Right lobe of liver (tissue), 6 donors: ENCODE measurements at regions not wholly inside any gene's neighbourhood (a gene's known extent, or its start where the extent isn't known, plus 50 kb on each side); places are given as distances from the start of the nearest gene placed in this dataset.

Source experiments
- ATAC-seq, 4 donors: fragments of 200-7000 bp; cut with Tn5 transposase; one replicate each; pipeline ENCODE4 v1.9.1; 2020; ENCODE audit warnings: mild to moderate bottlenecking in 4 of 4, moderate library complexity in 4 of 4
- DNase-seq, 3 donors: peaks; one replicate each; pipeline ENCODE4 v3.0.0-alpha.2; 2020
- H3K27ac ChIP-seq, 3 donors: fragments of 200-600 bp; one replicate each; pipeline ENCODE4 v1.8.0; 2022
- H3K27me3 ChIP-seq, 2 donors: fragments of 200-600 bp; one replicate each; pipeline ENCODE4 v1.8.0; 2022
- H3K36me3 ChIP-seq, 4 donors: fragments of 200-600 bp; sonication (generic) in 1 of 4; one replicate each; pipeline versions ENCODE4 v1.5.1 to v1.8.0; 2017 to 2022; ENCODE audit warnings: control low read depth in 1 of 4
- H3K4me1 ChIP-seq, 4 donors: fragments of 200-600 bp; sonication (generic) in 1 of 4; one replicate each; pipeline versions ENCODE4 v1.5.1 to v1.8.0; 2017 to 2022; ENCODE audit warnings: control low read depth in 1 of 4
- H3K4me3 ChIP-seq, 3 donors: fragments of 200-600 bp; one replicate each; pipeline ENCODE4 v1.8.0; 2022
- H3K9me3 ChIP-seq, 4 donors: fragments of 200-600 bp; sonication (generic) in 1 of 4; one replicate each; pipeline versions ENCODE4 v1.5.1 to v1.8.0; 2017 to 2022; ENCODE audit warnings: control low read depth in 1 of 4
- POLR2A ChIP-seq: fragments of 450-650 bp; IDR thresholded peaks from one replicate; pipeline ENCODE4 v1.6.1; 2017; ENCODE audit warnings: antibody characterized with exemption, mild to moderate bottlenecking
- WGBS: methylation state at CpG from one replicate; pipeline ENCODE4 v1.1.6; 2018; ENCODE audit warnings: low coverage, low lambda C conversion rate; ENCODE audit not compliant: insufficient coverage; ENCODE audit errors: missing lambda C conversion rate; 5-methylcytosine and 5-hydroxymethylcytosine counted together
- intact Hi-C, 2 donors: fragments of 100-400 bp; cut with DNase I; formaldehyde crosslinking; loops; one replicate each; pipeline versions ENCODE4 v1.11.2 to v1.14.1; 2022
- TF ChIP-seq, protein P1 (sequence below), 4 donors: fragments of 200-600 bp in 3 of 4; fragments of 450-650 bp in 1 of 4; IDR thresholded peaks; one replicate each; pipeline versions ENCODE4 v1.5.1 to v1.8.0; 2016 to 2022; ENCODE audit warnings: antibody characterized with exemption in 4 of 4, mild to moderate bottlenecking in 2 of 4
- donor health status: DM: no; HTN: yes; CAD: no.
- donor health status: DM: no; HTN: no; CAD: no.
- donor health status: DM: no; HTN: no; CAD: no.
- donor health status: DM: no; HTN: yes; CAD: no.
- donor health status: DM: no; HTN: yes; CAD: no.

DNA sequence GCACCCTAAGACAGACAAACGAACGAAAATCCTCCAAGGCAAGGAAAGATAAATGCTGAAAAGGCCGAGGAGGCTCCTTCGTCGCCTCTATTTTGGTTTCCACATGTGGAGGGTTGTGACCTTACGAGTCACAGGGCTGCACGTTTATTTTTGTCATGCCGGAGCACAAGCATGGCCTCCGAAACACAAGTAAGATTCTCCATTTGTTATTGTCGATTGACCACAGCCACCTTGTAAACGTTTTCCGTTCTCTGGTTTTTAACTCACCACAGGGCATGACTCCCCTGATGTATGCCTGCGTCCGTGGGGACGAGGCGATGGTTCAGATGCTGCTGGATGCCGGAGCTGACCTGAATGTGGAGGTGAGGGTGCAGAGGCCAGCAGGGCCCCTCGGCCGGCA, 73.1 kb upstream of the PWP1 start:
- TF ChIP-seq POLR2A: no peak
- TF ChIP-seq, protein P1, sequence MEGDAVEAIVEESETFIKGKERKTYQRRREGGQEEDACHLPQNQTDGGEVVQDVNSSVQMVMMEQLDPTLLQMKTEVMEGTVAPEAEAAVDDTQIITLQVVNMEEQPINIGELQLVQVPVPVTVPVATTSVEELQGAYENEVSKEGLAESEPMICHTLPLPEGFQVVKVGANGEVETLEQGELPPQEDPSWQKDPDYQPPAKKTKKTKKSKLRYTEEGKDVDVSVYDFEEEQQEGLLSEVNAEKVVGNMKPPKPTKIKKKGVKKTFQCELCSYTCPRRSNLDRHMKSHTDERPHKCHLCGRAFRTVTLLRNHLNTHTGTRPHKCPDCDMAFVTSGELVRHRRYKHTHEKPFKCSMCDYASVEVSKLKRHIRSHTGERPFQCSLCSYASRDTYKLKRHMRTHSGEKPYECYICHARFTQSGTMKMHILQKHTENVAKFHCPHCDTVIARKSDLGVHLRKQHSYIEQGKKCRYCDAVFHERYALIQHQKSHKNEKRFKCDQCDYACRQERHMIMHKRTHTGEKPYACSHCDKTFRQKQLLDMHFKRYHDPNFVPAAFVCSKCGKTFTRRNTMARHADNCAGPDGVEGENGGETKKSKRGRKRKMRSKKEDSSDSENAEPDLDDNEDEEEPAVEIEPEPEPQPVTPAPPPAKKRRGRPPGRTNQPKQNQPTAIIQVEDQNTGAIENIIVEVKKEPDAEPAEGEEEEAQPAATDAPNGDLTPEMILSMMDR (IDR thresholded peaks at IDR 0.05): no peak
- 62% methylated on average over 18 of the region's 19 CpGs for WGBS
- Histone ChIP-seq H3K4me1 (no peaks in the 10 kb centered on the region), H3K27ac (no peak overlapping the region), H3K36me3 (no peaks in the 10 kb centered on the region), H3K4me3 (no peak overlapping the region), H3K9me3 (no peaks in the 10 kb centered on the region), H3K27me3 (no peaks in the 10 kb centered on the region)
- intact Hi-C loops: no loop called here
- ATAC-seq (no peak), DNase-seq (no peak)

DNA sequence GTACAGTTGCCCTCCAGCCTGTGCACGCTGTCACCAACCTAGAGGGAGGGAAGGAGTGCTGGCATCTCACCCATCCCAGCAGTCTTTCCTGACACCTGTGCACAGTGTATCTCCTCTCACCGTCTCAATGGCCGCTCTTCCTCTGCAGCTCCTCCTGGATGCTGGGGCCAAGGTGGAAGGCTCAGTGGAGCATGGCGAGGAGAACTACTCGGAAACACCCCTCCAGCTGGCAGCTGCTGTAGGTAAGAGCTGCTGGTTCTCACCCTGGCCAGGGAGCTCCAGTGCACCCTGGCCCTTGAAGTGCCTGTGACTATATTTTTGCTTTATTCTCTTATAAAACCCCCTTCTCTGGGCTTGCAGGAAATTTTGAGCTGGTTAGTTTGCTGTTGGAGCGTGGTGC, 68.7 kb upstream of the PWP1 start:
- ATAC-seq: no peak
- no peak overlapping the region for H3K4me3 ChIP-seq
- 67% methylated on average over 1 of the region's 6 CpGs for WGBS

DNA sequence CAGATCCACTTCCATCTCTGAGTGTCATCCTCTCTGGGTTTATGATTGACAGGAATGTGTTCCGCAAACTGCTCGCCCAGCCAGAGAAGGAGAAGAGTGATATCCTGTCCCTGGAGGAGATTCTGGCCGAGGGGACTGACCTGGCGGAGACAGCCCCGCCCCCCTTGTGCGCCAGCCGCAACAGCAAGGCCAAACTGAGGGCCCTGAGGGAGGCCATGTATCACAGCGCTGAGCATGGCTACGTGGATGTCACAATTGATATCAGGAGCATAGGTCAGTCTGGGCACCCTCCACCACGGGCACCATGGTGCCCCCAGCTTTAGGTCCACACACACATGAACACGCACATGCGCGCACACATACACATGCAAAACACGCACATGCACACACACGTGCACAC, 67.5 kb upstream of the PWP1 start:
- Histone ChIP-seq H3K4me3 (no peak overlapping the region), H3K9me3 (no peaks in the 10 kb centered on the region), H3K27ac (no peak overlapping the region), H3K27me3 (no peaks in the 10 kb centered on the region), H3K36me3 (no peaks in the 10 kb centered on the region), H3K4me1 (no peaks in the 10 kb centered on the region)
- TF ChIP-seq, protein P1 (IDR thresholded peaks at IDR 0.05): no peak
- TF ChIP-seq POLR2A: no peak
- DNase-seq (no peak), ATAC-seq (no peak)
- intact Hi-C loops: no loop called here
- no CpG with 5 or more reads among the region's 15 CpGs for WGBS

More for the DNA sequence above, 68.7 kb upstream of the PWP1 start:
- H3K27me3 ChIP-seq: no peaks in the 10 kb centered on the region
- H3K4me1 ChIP-seq: no peaks in the 10 kb centered on the region
- H3K9me3 ChIP-seq: no peaks in the 10 kb centered on the region
- TF ChIP-seq, protein P1 (IDR thresholded peaks at IDR 0.05): no peak
- no peak for TF ChIP-seq POLR2A
- no peak for DNase-seq
- no peak overlapping the region for H3K27ac ChIP-seq
- intact Hi-C loops: no loop called here
- H3K36me3 ChIP-seq: no peaks in the 10 kb centered on the region

DNA sequence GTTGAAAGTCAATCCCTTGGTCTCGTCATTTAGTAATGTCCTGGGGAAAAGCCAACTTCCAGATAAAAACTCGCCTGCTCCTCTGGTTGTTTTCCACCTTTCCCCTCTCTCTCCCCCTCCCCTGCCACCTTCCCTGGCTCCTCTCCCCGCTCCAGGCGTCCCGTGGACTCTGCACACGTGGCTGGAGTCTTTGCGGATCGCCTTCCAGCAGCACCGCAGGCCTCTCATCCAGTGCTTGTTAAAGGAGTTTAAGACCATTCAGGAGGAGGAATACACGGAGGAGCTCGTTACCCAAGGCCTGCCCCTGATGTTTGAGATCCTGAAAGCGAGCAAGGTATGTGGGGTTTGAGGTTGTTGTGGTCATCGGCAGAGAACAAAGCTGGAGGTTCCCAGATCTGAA, 65.8 kb upstream of the PWP1 start:
- Histone ChIP-seq H3K4me3 (no peak overlapping the region), H3K27me3 (no peaks in the 10 kb centered on the region), H3K27ac (no peak overlapping the region), H3K36me3 (no peaks in the 10 kb centered on the region), H3K4me1 (no peaks in the 10 kb centered on the region), H3K9me3 (no peaks in the 10 kb centered on the region)
- intact Hi-C loops: no loop called here
- WGBS: 56% methylated on average over 10 of the region's 13 CpGs
- DNase-seq: no peak
- TF ChIP-seq POLR2A: no peak
- TF ChIP-seq, protein P1 (IDR thresholded peaks at IDR 0.05): no peak
- ATAC-seq: no peak

DNA sequence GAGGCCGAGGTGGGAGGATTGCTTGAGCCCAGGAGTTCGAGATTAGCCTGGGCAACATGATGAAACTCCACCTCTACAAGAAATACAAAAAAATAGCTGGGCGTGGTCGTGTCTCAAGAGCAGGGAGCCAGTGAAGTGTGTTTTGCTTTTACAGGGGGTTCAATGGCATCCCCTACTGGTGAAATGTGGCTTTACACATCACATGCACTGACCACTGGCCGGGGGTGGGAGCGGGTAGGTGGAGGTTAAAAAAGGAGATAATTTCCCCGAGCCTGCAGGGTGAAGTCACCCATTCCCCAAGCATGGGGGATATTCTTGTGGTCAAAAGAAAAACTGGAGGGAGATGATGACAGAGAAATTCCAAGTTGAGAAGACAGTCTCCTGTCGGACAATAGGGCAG, 63.6 kb upstream of the PWP1 start:
- WGBS: 49% methylated on average over 6 of the region's 8 CpGs
- ATAC-seq (no peak), DNase-seq (no peak)
- no peaks in the 10 kb centered on the region for H3K27me3 ChIP-seq
- H3K4me3 ChIP-seq: no peak overlapping the region
- H3K36me3 ChIP-seq: no peaks in the 10 kb centered on the region
- no peak overlapping the region for H3K27ac ChIP-seq
- H3K4me1 ChIP-seq: no peaks in the 10 kb centered on the region
- peaks cover 0 to 2% (median 0%) of the 10 kb centered on the region in 4 donors for H3K9me3 ChIP-seq
- TF ChIP-seq, protein P1 (IDR thresholded peaks at IDR 0.05): peak; percentile 29 to 50 (median 36)
- TF ChIP-seq POLR2A: no peak
- intact Hi-C loops: no loop called here
